Gastroesophageal sphincter (tissue), 3 donors: ENCODE measurements at regions not wholly inside any gene's neighbourhood (a gene's known extent, or its start where the extent isn't known, plus 50 kb on each side); places are given as distances from the start of the nearest gene placed in this dataset.

ENCODE experiments used
- POLR2A ChIP-seq, 2 donors: fragments of 450-650 bp; IDR thresholded peaks; one replicate each; pipeline ENCODE4 v1.6.1; 2017; ENCODE audit warnings: antibody characterized with exemption in 2 of 2, mild to moderate bottlenecking in 2 of 2, moderate library complexity in 1 of 2
- TF ChIP-seq, protein P1 (sequence below), 4 experiments: fragments of 200-600 bp in 2 of 4; fragments of 450-650 bp in 2 of 4; sonication (generic) in 1 of 4; IDR thresholded peaks; one replicate each; pipeline ENCODE4 v1.5.1; 2017 to 2019; ENCODE audit warnings: antibody characterized with exemption in 4 of 4, mild to moderate bottlenecking in 2 of 4, moderate library complexity in 2 of 4

DNA sequence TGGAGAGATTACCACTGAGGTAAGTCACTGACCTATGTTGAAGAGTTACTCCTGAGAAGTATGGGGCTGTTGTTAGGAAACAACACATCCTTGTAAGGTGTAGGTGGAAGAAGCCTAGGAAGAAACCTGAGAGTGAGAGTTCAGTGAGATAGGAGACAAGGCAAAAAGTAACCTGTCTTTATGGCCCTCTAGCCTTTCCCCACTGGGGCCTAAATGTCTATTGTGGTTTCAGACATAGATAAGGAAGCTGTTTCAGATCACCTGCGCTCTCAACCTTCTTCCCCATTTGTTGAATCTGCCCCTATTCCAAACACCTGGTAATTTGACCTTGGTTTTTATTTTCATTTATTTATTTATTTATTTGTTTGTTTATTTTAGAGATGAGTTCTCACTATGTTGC lies 397.1 kb upstream of the RORB start:
- TF ChIP-seq, protein P1, sequence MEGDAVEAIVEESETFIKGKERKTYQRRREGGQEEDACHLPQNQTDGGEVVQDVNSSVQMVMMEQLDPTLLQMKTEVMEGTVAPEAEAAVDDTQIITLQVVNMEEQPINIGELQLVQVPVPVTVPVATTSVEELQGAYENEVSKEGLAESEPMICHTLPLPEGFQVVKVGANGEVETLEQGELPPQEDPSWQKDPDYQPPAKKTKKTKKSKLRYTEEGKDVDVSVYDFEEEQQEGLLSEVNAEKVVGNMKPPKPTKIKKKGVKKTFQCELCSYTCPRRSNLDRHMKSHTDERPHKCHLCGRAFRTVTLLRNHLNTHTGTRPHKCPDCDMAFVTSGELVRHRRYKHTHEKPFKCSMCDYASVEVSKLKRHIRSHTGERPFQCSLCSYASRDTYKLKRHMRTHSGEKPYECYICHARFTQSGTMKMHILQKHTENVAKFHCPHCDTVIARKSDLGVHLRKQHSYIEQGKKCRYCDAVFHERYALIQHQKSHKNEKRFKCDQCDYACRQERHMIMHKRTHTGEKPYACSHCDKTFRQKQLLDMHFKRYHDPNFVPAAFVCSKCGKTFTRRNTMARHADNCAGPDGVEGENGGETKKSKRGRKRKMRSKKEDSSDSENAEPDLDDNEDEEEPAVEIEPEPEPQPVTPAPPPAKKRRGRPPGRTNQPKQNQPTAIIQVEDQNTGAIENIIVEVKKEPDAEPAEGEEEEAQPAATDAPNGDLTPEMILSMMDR (IDR thresholded peaks at IDR 0.05) = no peak
- TF ChIP-seq POLR2A (IDR thresholded peaks at IDR 0.05) = no peak
